ENCODE measurements at regions not wholly inside any gene's neighbourhood (a gene's known extent, or its start where the extent isn't known, plus 50 kb on each side); places are given as distances from the start of the nearest gene placed in this dataset.

DNA sequence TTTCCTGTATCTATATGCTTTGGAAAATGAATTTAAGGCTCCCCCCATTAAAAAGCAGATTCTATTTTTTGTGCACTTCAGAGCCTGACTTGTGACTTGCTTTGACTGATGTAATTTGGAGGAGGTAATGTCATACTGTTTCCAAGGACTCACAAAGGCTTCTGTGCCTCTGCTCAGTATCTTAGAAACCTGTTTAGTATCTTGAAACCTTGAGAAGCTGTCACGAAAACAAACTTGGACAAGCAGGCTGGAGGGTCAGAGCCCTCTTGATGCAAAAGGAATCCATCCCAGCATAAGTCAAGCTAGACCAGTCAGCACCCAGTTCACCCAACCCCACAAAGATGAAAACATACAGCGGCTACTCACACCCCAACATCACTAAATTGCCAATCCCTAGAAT, 560.0 kb upstream of the PCDH7 start:
- H3K9me2 ChIP-seq (ENCODE audit: insufficient read depth, low read length): no peaks in the 10 kb centered on the region
- intact Hi-C loops (cut with micrococcal nuclease; ENCODE audit: unreplicated experiment): no loop called here
- no peak for DNase-seq (ENCODE audit: low spot score)
- ChIA-PET CTCF (ENCODE audit: unreplicated experiment) (no interaction called here), POLR2A (no interaction called here)
- no peak overlapping the region for H3K4me2 ChIP-seq (ENCODE audit: low read length)
- H3K4me1 ChIP-seq (ENCODE audit: insufficient read depth, low read length, poor library complexity, severe bottlenecking): no peaks in the 10 kb centered on the region
- no peak overlapping the region for H3K4me3 ChIP-seq (ENCODE audit: low read depth, low read length, poor library complexity, severe bottlenecking)
- no peaks in the 10 kb centered on the region for H4K20me1 ChIP-seq (ENCODE audit: insufficient read depth, low read length)
- no peak overlapping the region for H3K27ac ChIP-seq (ENCODE audit: low read depth, low read length, poor library complexity, severe bottlenecking)
- no peak overlapping the region for H2AFZ ChIP-seq (ENCODE audit: low read length)
- no peaks in the 10 kb centered on the region for H3K79me2 ChIP-seq (ENCODE audit: insufficient read depth, low read depth, low read length)
- TF ChIP-seq, protein P1, sequence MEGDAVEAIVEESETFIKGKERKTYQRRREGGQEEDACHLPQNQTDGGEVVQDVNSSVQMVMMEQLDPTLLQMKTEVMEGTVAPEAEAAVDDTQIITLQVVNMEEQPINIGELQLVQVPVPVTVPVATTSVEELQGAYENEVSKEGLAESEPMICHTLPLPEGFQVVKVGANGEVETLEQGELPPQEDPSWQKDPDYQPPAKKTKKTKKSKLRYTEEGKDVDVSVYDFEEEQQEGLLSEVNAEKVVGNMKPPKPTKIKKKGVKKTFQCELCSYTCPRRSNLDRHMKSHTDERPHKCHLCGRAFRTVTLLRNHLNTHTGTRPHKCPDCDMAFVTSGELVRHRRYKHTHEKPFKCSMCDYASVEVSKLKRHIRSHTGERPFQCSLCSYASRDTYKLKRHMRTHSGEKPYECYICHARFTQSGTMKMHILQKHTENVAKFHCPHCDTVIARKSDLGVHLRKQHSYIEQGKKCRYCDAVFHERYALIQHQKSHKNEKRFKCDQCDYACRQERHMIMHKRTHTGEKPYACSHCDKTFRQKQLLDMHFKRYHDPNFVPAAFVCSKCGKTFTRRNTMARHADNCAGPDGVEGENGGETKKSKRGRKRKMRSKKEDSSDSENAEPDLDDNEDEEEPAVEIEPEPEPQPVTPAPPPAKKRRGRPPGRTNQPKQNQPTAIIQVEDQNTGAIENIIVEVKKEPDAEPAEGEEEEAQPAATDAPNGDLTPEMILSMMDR (conservative IDR thresholded peaks at IDR 0.05; ENCODE audit: low read length): no peak
- TF ChIP-seq EZH2phosphoT487 (IDR thresholded peaks at IDR 0.05; ENCODE audit: borderline replicate concordance, low read depth, low read length): no peak
- no peaks in the 10 kb centered on the region for H3K36me3 ChIP-seq (ENCODE audit: insufficient read depth, low read length)
- no peaks in the 10 kb centered on the region for H3K9me3 ChIP-seq (ENCODE audit: low read length)
- BruUV-seq (replicated peaks): no TSS peak

DNA sequence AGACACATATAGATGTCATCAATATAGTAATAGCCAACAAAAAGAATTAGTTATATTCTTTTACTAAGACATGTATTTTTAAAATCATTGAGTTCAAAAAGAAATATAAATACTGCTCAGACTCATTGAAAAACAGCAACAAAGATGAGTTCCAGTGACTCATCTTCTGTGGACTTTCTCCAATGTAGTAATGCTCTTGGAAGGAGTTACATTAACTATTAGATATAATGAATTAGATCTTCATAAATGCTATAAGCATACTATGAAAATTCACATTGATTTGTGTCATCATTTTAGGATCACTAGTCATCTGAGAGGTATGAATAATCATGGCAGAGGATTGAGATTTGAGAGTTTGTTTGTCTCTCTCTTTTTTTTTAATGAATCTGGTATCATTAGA, 547.8 kb upstream of the PCDH7 start:
- ChIA-PET CTCF (ENCODE audit: unreplicated experiment) (no interaction called here), POLR2A (no interaction called here)
- Histone ChIP-seq H3K9me2 (ENCODE audit: insufficient read depth, low read length) (no peaks in the 10 kb centered on the region), H3K4me2 (ENCODE audit: low read length) (no peak overlapping the region), H3K79me2 (ENCODE audit: insufficient read depth, low read depth, low read length) (no peaks in the 10 kb centered on the region), H3K9me3 (ENCODE audit: low read length) (no peaks in the 10 kb centered on the region), H3K36me3 (ENCODE audit: insufficient read depth, low read length) (no peaks in the 10 kb centered on the region), H3K4me1 (ENCODE audit: insufficient read depth, low read length, poor library complexity, severe bottlenecking) (no peaks in the 10 kb centered on the region), H4K20me1 (ENCODE audit: insufficient read depth, low read length) (no peaks in the 10 kb centered on the region), H3K27ac (ENCODE audit: low read depth, low read length, poor library complexity, severe bottlenecking) (no peak overlapping the region), H2AFZ (ENCODE audit: low read length) (no peak overlapping the region), H3K4me3 (ENCODE audit: low read depth, low read length, poor library complexity, severe bottlenecking) (no peak overlapping the region)
- no peak for DNase-seq (ENCODE audit: low spot score)
- TF ChIP-seq, protein P1 (conservative IDR thresholded peaks at IDR 0.05; ENCODE audit: low read length): no peak
- no peak for TF ChIP-seq EZH2phosphoT487 (IDR thresholded peaks at IDR 0.05; ENCODE audit: borderline replicate concordance, low read depth, low read length)
- no TSS peak for BruUV-seq (replicated peaks)
- intact Hi-C loops (cut with micrococcal nuclease; ENCODE audit: unreplicated experiment): no loop called here

- TF ChIP-seq, protein P1 (conservative IDR thresholded peaks at IDR 0.05; ENCODE audit: low read length): no peak
- TF ChIP-seq EZH2phosphoT487 (IDR thresholded peaks at IDR 0.05; ENCODE audit: borderline replicate concordance, low read depth, low read length): no peak
- H3K79me2 ChIP-seq (ENCODE audit: insufficient read depth, low read depth, low read length): no peaks in the 10 kb centered on the region
- H4K20me1 ChIP-seq (ENCODE audit: insufficient read depth, low read length): no peaks in the 10 kb centered on the region
- no peak overlapping the region for H3K4me3 ChIP-seq (ENCODE audit: low read depth, low read length, poor library complexity, severe bottlenecking)
- H3K4me2 ChIP-seq (ENCODE audit: low read length): no peak overlapping the region
- no peak overlapping the region for H3K27ac ChIP-seq (ENCODE audit: low read depth, low read length, poor library complexity, severe bottlenecking)
- H3K9me3 ChIP-seq (ENCODE audit: low read length): no peaks in the 10 kb centered on the region
- H3K4me1 ChIP-seq (ENCODE audit: insufficient read depth, low read length, poor library complexity, severe bottlenecking): no peaks in the 10 kb centered on the region
- CTCF ChIA-PET (ENCODE audit: unreplicated experiment): no interaction called here
- intact Hi-C loops (cut with micrococcal nuclease; ENCODE audit: unreplicated experiment): no loop called here
- no peaks in the 10 kb centered on the region for H3K36me3 ChIP-seq (ENCODE audit: insufficient read depth, low read length)
- POLR2A ChIA-PET: no interaction called here
- H3K9me2 ChIP-seq (ENCODE audit: insufficient read depth, low read length): no peaks in the 10 kb centered on the region
- no peak overlapping the region for H2AFZ ChIP-seq (ENCODE audit: low read length)
- BruUV-seq (replicated peaks): no TSS peak
- DNase-seq (ENCODE audit: low spot score): no peak
Measured at GRCh38 chr4:30181512-30181911, 538.7 kb upstream of the PCDH7 start.
